ENCODE measurements at regions not wholly inside any gene's neighbourhood (a gene's known extent, or its start where the extent isn't known, plus 50 kb on each side); places are given as distances from the start of the nearest gene placed in this dataset.

DNA sequence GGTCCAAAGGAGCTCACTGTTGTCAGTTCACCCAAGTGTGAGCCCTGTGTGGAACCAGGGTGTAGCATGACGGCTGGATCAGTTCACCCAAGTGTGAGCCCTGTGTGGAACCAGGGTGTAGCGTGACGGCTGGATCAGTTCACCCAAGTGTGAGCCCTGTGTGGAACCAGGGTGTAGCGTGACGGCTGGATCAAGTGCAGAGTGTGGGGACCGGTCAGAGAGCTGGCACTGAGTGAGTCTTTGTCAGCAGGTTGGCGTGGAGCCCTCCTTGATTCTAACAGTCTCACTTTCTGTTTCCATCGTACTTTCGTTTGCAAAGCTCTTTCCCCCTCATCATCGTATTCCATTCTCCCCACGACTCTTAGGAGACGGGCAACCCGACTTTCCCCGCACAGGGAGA lies 57.9 kb upstream of the DLG1 start:
- Histone ChIP-seq H3K27me3 (ENCODE audit: control insufficient read depth, insufficient read depth, low read length) (no peaks in the 10 kb centered on the region), H3K36me3 (ENCODE audit: control insufficient read depth, insufficient read depth, low read length) (no peaks in the 10 kb centered on the region), H3K4me3 (ENCODE audit: low read depth, low read length) (no peak overlapping the region)
- TF ChIP-seq, protein P1, sequence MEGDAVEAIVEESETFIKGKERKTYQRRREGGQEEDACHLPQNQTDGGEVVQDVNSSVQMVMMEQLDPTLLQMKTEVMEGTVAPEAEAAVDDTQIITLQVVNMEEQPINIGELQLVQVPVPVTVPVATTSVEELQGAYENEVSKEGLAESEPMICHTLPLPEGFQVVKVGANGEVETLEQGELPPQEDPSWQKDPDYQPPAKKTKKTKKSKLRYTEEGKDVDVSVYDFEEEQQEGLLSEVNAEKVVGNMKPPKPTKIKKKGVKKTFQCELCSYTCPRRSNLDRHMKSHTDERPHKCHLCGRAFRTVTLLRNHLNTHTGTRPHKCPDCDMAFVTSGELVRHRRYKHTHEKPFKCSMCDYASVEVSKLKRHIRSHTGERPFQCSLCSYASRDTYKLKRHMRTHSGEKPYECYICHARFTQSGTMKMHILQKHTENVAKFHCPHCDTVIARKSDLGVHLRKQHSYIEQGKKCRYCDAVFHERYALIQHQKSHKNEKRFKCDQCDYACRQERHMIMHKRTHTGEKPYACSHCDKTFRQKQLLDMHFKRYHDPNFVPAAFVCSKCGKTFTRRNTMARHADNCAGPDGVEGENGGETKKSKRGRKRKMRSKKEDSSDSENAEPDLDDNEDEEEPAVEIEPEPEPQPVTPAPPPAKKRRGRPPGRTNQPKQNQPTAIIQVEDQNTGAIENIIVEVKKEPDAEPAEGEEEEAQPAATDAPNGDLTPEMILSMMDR (IDR thresholded peaks at IDR 0.05; ENCODE audit: insufficient read depth, low read length, severe bottlenecking), result no peak
- DNase-seq (ENCODE audit: low read depth) (no peak), FAIRE-seq (no peak)

DNA sequence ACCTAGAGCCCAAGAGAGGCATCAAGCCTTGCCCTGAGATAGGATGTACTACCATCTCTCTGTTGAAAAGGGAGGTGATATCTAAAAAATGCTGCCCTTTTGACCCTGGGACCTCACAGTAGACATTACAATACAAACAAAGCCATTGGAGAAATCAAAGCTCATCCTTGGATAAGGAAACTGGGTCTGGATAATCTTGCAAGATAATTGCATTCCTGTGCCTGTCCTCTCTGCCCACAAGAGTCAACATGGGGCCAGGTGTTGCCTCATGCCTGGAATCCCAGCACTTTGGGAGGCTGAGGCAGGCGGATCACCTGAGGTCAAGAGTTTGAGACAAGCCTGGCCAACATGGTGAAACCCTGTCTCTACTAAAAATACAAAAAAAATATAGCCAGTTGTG lies 57.3 kb upstream of the DLG1 start:
- Histone ChIP-seq H3K4me3 (ENCODE audit: low read depth, low read length) (no peak overlapping the region), H3K27me3 (ENCODE audit: control insufficient read depth, insufficient read depth, low read length) (no peaks in the 10 kb centered on the region), H3K36me3 (ENCODE audit: control insufficient read depth, insufficient read depth, low read length) (no peaks in the 10 kb centered on the region)
- TF ChIP-seq, protein P1 (IDR thresholded peaks at IDR 0.05; ENCODE audit: insufficient read depth, low read length, severe bottlenecking), result no peak
- DNase-seq (ENCODE audit: low read depth), result no peak
- FAIRE-seq, result no peak

DNA sequence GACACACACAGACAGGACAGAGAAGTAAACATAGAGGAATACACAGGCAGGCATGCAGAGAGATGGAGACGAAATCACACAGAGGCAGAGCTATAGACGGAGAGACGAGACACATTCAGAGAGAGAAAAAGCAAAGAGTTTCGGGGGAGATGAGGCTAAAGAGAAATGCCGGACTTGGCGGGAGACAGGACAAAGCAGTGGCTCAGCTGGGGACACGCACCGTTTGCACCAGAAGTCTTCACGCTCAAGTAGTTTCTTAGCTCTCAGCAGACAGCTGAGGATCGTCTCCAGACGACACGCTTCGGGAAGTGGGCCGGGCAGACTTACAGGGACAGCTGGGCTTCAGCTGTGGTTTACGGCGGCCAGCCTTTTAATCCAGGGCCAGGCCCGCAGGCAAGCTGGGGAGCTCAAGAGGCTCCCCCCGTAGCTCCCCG lies 56.2 kb upstream of the DLG1 start:
- no peak for DNase-seq (ENCODE audit: low read depth)
- no peaks in the 10 kb centered on the region for H3K36me3 ChIP-seq (ENCODE audit: control insufficient read depth, insufficient read depth, low read length)
- no peak for FAIRE-seq
- H3K27me3 ChIP-seq (ENCODE audit: control insufficient read depth, insufficient read depth, low read length), result peaks cover 2% of the 10 kb centered on the region
- H3K4me3 ChIP-seq (ENCODE audit: low read depth, low read length), result no peak overlapping the region
- TF ChIP-seq, protein P1 (IDR thresholded peaks at IDR 0.05; ENCODE audit: insufficient read depth, low read length, severe bottlenecking), result no peak

DNA sequence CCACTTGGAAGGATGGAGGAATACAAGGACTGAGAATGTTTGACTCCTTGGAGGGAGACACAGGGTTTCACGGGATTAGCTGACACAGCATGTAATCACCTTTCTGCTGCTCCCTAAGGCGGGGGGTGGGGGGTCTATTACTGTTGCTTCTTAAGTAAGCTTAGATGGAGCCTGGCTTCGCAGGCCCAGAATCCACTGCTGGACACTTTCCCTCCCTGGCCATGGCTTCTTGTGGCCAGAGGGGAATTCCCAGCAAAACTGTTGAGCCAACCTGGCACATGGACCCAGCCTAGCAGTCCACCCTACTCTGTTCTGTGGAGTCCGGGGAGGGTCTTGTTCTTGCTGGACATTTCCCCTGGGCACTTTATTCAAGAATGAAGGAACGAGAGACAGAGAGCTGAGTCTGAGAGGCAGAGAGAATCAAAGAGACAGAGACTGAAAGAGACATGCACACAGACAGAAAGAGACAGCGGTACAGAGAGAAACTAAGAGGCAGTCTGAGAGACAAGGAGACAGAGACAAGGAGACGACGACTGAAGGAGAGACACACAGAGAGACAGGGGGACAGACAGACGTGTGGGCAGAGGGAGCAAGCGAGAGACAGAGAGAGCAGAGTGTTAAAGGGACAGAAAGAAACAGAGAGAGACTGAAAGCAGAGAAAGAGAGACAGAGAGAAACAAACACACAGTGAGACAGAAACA lies 55.6 kb upstream of the DLG1 start:
- Histone ChIP-seq H3K27me3 (ENCODE audit: control insufficient read depth, insufficient read depth, low read length) (peaks cover 2% of the 10 kb centered on the region), H3K36me3 (ENCODE audit: control insufficient read depth, insufficient read depth, low read length) (no peaks in the 10 kb centered on the region), H3K4me3 (ENCODE audit: low read depth, low read length) (no peak overlapping the region)
- no peak for DNase-seq (ENCODE audit: low read depth)
- no peak for FAIRE-seq
- TF ChIP-seq, protein P1 (IDR thresholded peaks at IDR 0.05; ENCODE audit: insufficient read depth, low read length, severe bottlenecking), result no peak

DNA sequence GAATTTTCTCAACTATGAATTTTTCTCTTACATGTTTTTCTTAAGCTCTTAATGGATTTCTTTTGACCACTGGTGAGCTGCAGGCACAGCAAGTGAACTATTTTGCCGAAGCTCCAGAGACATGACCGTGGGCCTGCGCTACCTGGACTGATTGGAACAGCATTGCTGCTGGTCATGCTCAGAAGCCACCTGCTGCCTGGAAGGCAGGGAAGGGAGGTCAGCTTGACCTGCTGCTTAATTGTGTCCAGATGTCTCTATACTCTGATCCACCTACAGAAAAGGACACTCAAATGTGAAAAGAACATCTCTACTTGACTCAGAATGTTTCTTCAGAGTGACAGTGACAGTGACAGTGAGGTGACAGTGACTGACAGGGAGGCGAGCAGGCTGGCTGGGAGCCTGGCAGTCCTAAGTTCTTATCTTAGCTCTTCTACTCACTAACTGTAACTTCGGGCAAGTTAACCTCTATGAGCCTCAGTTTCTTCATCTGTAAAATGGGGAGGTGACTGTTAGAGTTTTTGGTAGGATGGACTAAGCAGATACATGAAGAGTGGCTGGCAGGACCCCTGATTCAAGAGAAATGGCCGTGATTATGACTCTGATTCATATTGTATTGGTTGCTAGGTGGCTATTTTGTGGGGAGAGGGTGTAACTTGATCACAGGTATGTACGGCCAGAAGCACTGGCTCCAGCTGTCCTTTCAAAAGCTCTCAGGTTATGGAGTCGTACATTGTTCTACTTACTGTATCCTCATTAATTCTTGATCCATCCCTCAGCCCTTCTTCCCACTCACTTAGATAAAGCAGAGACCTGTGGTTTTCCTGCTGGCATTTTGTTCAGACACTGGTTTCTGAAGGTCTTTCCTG lies 54.8 kb upstream of the DLG1 start:
- DNase-seq (ENCODE audit: low read depth) (no peak), FAIRE-seq (no peak)
- TF ChIP-seq, protein P1 (IDR thresholded peaks at IDR 0.05; ENCODE audit: insufficient read depth, low read length, severe bottlenecking), result no peak
- Histone ChIP-seq H3K36me3 (ENCODE audit: control insufficient read depth, insufficient read depth, low read length) (no peaks in the 10 kb centered on the region), H3K27me3 (ENCODE audit: control insufficient read depth, insufficient read depth, low read length) (peaks cover 2% of the 10 kb centered on the region), H3K4me3 (ENCODE audit: low read depth, low read length) (no peak overlapping the region)

All from bronchial epithelial cell (primary cell).